Left lung (tissue), 4 donors: ENCODE measurements at regions not wholly inside any gene's neighbourhood (a gene's known extent, or its start where the extent isn't known, plus 50 kb on each side); places are given as distances from the start of the nearest gene placed in this dataset.

Experiments used
- ATAC-seq: fragments of 200-7000 bp; cut with Tn5 transposase; one replicate; pipeline ENCODE4 v1.9.1; 2020; ENCODE audit warnings: moderate library complexity
- DNase-seq, 4 donors: peaks; one replicate each; pipeline ENCODE4 v3.0.0-alpha.2; 2013 to 2020
- H3K27ac ChIP-seq, 2 donors: fragments of 200-600 bp; sonication (generic) in 1 of 2; one replicate each; pipeline versions ENCODE4 v1.5.0 to v1.8.0; 2020 to 2021
- H3K27me3 ChIP-seq, 2 donors: fragments of 200-600 bp; sonication (generic) in 1 of 2; one replicate each; pipeline versions ENCODE4 v1.5.0 to v1.8.0; 2020 to 2021
- H3K36me3 ChIP-seq, 2 donors: fragments of 200-600 bp; sonication (generic) in 1 of 2; one replicate each; pipeline versions ENCODE4 v1.5.0 to v1.8.0; 2020 to 2021
- H3K4me1 ChIP-seq, 2 donors: fragments of 200-600 bp; one replicate each; pipeline ENCODE4 v1.8.0; 2021
- H3K4me3 ChIP-seq, 2 donors: fragments of 200-600 bp; sonication (generic) in 1 of 2; one replicate each; pipeline versions ENCODE4 v1.5.0 to v1.8.0; 2020 to 2021; ENCODE audit warnings: mild to moderate bottlenecking in 1 of 2
- H3K9me3 ChIP-seq, 2 donors: fragments of 200-600 bp; sonication (generic) in 1 of 2; one replicate each; pipeline versions ENCODE4 v1.5.0 to v1.8.0; 2020 to 2021
- CTCF ChIP-seq, 2 donors: fragments of 200-600 bp; sonication (generic) in 1 of 2; IDR thresholded peaks; one replicate each; pipeline versions ENCODE4 v1.5.0 to v1.8.0; 2021; ENCODE audit warnings: antibody characterized with exemption in 2 of 2
- intact Hi-C, 2 donors: fragments of 100-400 bp; cut with DNase I; formaldehyde crosslinking; loops; one replicate each; pipeline versions ENCODE4 v1.11.2 to v1.14.2; 2022
- donor health status: DM: no; HTN: yes; CAD: no.
- donor health status: DM: no; HTN: no; CAD: no.

- Histone ChIP-seq H3K4me3 (no peak overlapping the region), H3K27me3 (no peaks in the 10 kb centered on the region), H3K4me1 (no peaks in the 10 kb centered on the region), H3K9me3 (peaks cover 0 to 7% of the 10 kb centered on the region in 2 donors), H3K27ac (no peak overlapping the region), H3K36me3 (no peaks in the 10 kb centered on the region)
- ATAC-seq = no peak
- no peak for DNase-seq
- intact Hi-C loops = no loop called here
- no peak for TF ChIP-seq CTCF (IDR thresholded peaks at IDR 0.05)
These were observed 911.7 kb upstream of the SLITRK6 start for GRCh38 chr13:86710896-86711295.

- Histone ChIP-seq H3K4me3 (no peak overlapping the region), H3K36me3 (no peaks in the 10 kb centered on the region), H3K9me3 (peaks cover 0 to 8% of the 10 kb centered on the region in 2 donors), H3K27me3 (no peaks in the 10 kb centered on the region), H3K4me1 (no peaks in the 10 kb centered on the region), H3K27ac (no peak overlapping the region)
- ATAC-seq (no peak), DNase-seq (no peak)
- intact Hi-C loops = no loop called here
- no peak for TF ChIP-seq CTCF (IDR thresholded peaks at IDR 0.05)
These were observed 915.3 kb upstream of the SLITRK6 start for GRCh38 chr13:86714495-86714894.

GRCh38 chr13:86725105-86725504 is 925.9 kb upstream of the SLITRK6 start:
- no peaks in the 10 kb centered on the region for H3K36me3 ChIP-seq
- no peak overlapping the region for H3K27ac ChIP-seq
- DNase-seq = no peak
- H3K27me3 ChIP-seq = no peaks in the 10 kb centered on the region
- ATAC-seq = no peak
- no peak for TF ChIP-seq CTCF (IDR thresholded peaks at IDR 0.05)
- no peaks in the 10 kb centered on the region for H3K4me1 ChIP-seq
- H3K9me3 ChIP-seq = no peaks in the 10 kb centered on the region
- H3K4me3 ChIP-seq = no peak overlapping the region
- intact Hi-C loops = no loop called here

GRCh38 chr13:86729206-86729605 is 930.0 kb upstream of the SLITRK6 start:
- ATAC-seq = no peak
- intact Hi-C loops = no loop called here
- no peaks in the 10 kb centered on the region for H3K36me3 ChIP-seq
- H3K4me1 ChIP-seq = no peaks in the 10 kb centered on the region
- H3K4me3 ChIP-seq = no peak overlapping the region
- DNase-seq = no peak
- peaks cover 0 to 14% of the 10 kb centered on the region in 2 donors for H3K9me3 ChIP-seq
- no peak for TF ChIP-seq CTCF (IDR thresholded peaks at IDR 0.05)
- no peak overlapping the region for H3K27ac ChIP-seq
- H3K27me3 ChIP-seq = no peaks in the 10 kb centered on the region

- no peak for ATAC-seq
- intact Hi-C loops = no loop called here
These were observed 932.8 kb upstream of the SLITRK6 start for GRCh38 chr13:86731987-86732386.

More at GRCh38 chr13:86731987-86732386, 932.8 kb upstream of the SLITRK6 start:
- peaks cover 0 to 27% of the 10 kb centered on the region in 2 donors for H3K9me3 ChIP-seq
- H3K27ac ChIP-seq = no peak overlapping the region
- H3K27me3 ChIP-seq = no peaks in the 10 kb centered on the region
- DNase-seq = no peak
- no peaks in the 10 kb centered on the region for H3K36me3 ChIP-seq
- H3K4me1 ChIP-seq = no peaks in the 10 kb centered on the region
- no peak for TF ChIP-seq CTCF (IDR thresholded peaks at IDR 0.05)
- H3K4me3 ChIP-seq = no peak overlapping the region
